H1 (cell line): ENCODE measurements at regions not wholly inside any gene's neighbourhood (a gene's known extent, or its start where the extent isn't known, plus 50 kb on each side); places are given as distances from the start of the nearest gene placed in this dataset.

ENCODE experiments used
- CEBPB ChIP-seq: IDR thresholded peaks from 2 replicates; pipeline ENCODE4 v1.6.1; 2012; ENCODE audit warnings: low read depth, low read length
- CTCF ChIP-seq, 3 experiments: IDR thresholded peaks; 1 replicate in 2 of 3; 2 replicates in 1 of 3; pipeline versions ENCODE4 v1.5.1 to v1.6.1; 2011; ENCODE audit warnings: low read length in 3 of 3, mild to moderate bottlenecking in 3 of 3, inconsistent platforms in 2 of 3, low read depth in 1 of 3, moderate library complexity in 1 of 3; ENCODE audit not compliant: insufficient read depth in 1 of 3; ENCODE audit errors: control extremely low read depth in 1 of 3
- SP2 ChIP-seq: IDR thresholded peaks from 2 replicates; pipeline ENCODE4 v1.6.1; 2012; ENCODE audit warnings: mild to moderate bottlenecking, low read length, inconsistent platforms
- TAF1 ChIP-seq: IDR thresholded peaks from 2 replicates; pipeline ENCODE4 v1.6.1; 2011; ENCODE audit warnings: mild to moderate bottlenecking, low read depth, low read length
- TEAD4 ChIP-seq: IDR thresholded peaks from 2 replicates; pipeline ENCODE4 v1.6.1; 2012; ENCODE audit warnings: low read depth, low read length, inconsistent platforms, mixed read lengths
- YY1 ChIP-seq: IDR thresholded peaks from 2 replicates; pipeline ENCODE4 v1.6.1; 2011; ENCODE audit warnings: low read depth, mild to moderate bottlenecking, low read length
- TF ChIP-seq, protein P1 (sequence below): IDR thresholded peaks from 2 replicates; pipeline ENCODE4 v1.6.1; 2011; ENCODE audit warnings: low read length, improper control_type of control experiment
- TF ChIP-seq, protein P2 (sequence below): IDR thresholded peaks from 2 replicates; pipeline ENCODE4 v1.6.1; 2011; ENCODE audit warnings: low read depth, mild to moderate bottlenecking, low read length; ENCODE audit not compliant: insufficient read depth
- TF ChIP-seq, protein P3 (sequence below): IDR thresholded peaks from 2 replicates; pipeline ENCODE4 v1.6.1; 2012; ENCODE audit warnings: inconsistent platforms

DNA sequence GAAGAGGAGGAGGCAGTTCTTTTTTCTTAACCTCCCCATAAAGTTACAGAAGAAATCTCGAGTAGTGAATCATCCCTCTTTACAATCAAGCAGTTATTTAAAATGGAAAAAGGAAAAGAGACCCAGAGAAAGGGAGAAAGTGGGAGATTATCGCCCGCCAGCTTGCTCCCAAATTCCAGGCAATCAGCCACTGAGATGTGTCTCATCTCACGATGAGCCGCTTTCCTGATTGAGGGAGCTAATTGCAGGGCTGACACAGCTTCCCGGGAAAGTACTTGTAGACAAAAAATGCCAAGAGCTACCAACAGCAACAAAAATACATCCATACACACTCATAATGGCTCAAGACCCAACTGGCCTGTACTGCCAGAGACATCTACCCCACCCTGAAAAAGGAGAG, 191.6 kb upstream of the ZC3H12A start:
- TF ChIP-seq YY1 (no peak), CTCF (IDR thresholded peaks at IDR 0.05; ENCODE audit: control extremely low read depth in 1 of 3, insufficient read depth in 1 of 3, low read depth in 1 of 3, low read length in 3 of 3) (no peak), TAF1 (no peak), SP2 (no peak), CEBPB (no peak), TEAD4 (no peak)
- TF ChIP-seq, protein P1, sequence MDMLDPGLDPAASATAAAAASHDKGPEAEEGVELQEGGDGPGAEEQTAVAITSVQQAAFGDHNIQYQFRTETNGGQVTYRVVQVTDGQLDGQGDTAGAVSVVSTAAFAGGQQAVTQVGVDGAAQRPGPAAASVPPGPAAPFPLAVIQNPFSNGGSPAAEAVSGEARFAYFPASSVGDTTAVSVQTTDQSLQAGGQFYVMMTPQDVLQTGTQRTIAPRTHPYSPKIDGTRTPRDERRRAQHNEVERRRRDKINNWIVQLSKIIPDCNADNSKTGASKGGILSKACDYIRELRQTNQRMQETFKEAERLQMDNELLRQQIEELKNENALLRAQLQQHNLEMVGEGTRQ = no peak
- TF ChIP-seq, protein P2, sequence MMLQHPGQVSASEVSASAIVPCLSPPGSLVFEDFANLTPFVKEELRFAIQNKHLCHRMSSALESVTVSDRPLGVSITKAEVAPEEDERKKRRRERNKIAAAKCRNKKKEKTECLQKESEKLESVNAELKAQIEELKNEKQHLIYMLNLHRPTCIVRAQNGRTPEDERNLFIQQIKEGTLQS = no peak
- TF ChIP-seq, protein P3, sequence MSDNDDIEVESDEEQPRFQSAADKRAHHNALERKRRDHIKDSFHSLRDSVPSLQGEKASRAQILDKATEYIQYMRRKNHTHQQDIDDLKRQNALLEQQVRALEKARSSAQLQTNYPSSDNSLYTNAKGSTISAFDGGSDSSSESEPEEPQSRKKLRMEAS = no peak
